ENCODE measurements at regions not wholly inside any gene's neighbourhood (a gene's known extent, or its start where the extent isn't known, plus 50 kb on each side); places are given as distances from the start of the nearest gene placed in this dataset.

- no peak overlapping the region for H3K27ac ChIP-seq (ENCODE audit: low read length)
- H3K9me2 ChIP-seq (ENCODE audit: insufficient read depth, low read length) = no peaks in the 10 kb centered on the region
- no peaks in the 10 kb centered on the region for H3K9me3 ChIP-seq (ENCODE audit: low read length)
- H3K4me3 ChIP-seq (ENCODE audit: low read length) = no peak overlapping the region
- no peak overlapping the region for H3K9ac ChIP-seq (ENCODE audit: low read length)
- no peak overlapping the region for H2AFZ ChIP-seq (ENCODE audit: low read depth, low read length)
- H3K36me3 ChIP-seq (ENCODE audit: insufficient read depth, low read length) = no peaks in the 10 kb centered on the region
- H3K27me3 ChIP-seq (ENCODE audit: insufficient read depth, low read depth, low read length) = no peaks in the 10 kb centered on the region
- H3F3A ChIP-seq (ENCODE audit: insufficient read depth, low read length, poor library complexity, severe bottlenecking) = no peaks in the 10 kb centered on the region
- H3K4me2 ChIP-seq (ENCODE audit: low read length) = no peak overlapping the region
- H4K20me1 ChIP-seq (ENCODE audit: insufficient read depth) = no peaks in the 10 kb centered on the region
- TF ChIP-seq SMC3 (conservative IDR thresholded peaks at IDR 0.05; ENCODE audit: poor library complexity) = no peak
- no peak for TF ChIP-seq MXI1 (conservative IDR thresholded peaks at IDR 0.05; ENCODE audit: poor library complexity, severe bottlenecking)
- no peak for TF ChIP-seq REST (IDR thresholded peaks at IDR 0.05; ENCODE audit: borderline replicate concordance)
- no peak for TF ChIP-seq POLR2AphosphoS5 (IDR thresholded peaks at IDR 0.05)
- no peak for TF ChIP-seq EP300 (conservative IDR thresholded peaks at IDR 0.05; ENCODE audit: poor library complexity, severe bottlenecking)
- TF ChIP-seq TAF1 (IDR thresholded peaks at IDR 0.05; ENCODE audit: low read depth) = no peak
- TF ChIP-seq EZH2 (IDR thresholded peaks at IDR 0.05; ENCODE audit: borderline replicate concordance, insufficient read depth, low read length, poor library complexity, severe bottlenecking) = no peak
- TF ChIP-seq RAD21 (conservative IDR thresholded peaks at IDR 0.05) = no peak
- no peak for TF ChIP-seq CTCF (IDR thresholded peaks at IDR 0.05; ENCODE audit: poor library complexity, severe bottlenecking)
- H3K79me2 ChIP-seq (replicated peaks; ENCODE audit: insufficient read depth, low read length) = no peaks in the 10 kb centered on the region
Measured at GRCh38 chr6:40165036-40165709, 230.9 kb upstream of the MOCS1 start.

GRCh38 chr6:40164345-40164755, 230.1 kb upstream of the MOCS1 start:
- Histone ChIP-seq H3F3A (ENCODE audit: insufficient read depth, low read length, poor library complexity, severe bottlenecking) (no peaks in the 10 kb centered on the region), H3K27ac (ENCODE audit: low read length) (no peak overlapping the region), H3K27me3 (ENCODE audit: insufficient read depth, low read depth, low read length) (no peaks in the 10 kb centered on the region), H3K79me2 (replicated peaks; ENCODE audit: insufficient read depth, low read length) (no peaks in the 10 kb centered on the region), H3K4me2 (ENCODE audit: low read length) (no peak overlapping the region), H4K20me1 (ENCODE audit: insufficient read depth) (no peaks in the 10 kb centered on the region), H3K9me3 (ENCODE audit: low read length) (no peaks in the 10 kb centered on the region), H3K4me3 (ENCODE audit: low read length) (no peak overlapping the region), H3K36me3 (ENCODE audit: insufficient read depth, low read length) (no peaks in the 10 kb centered on the region), H3K9ac (ENCODE audit: low read length) (no peak overlapping the region), H2AFZ (ENCODE audit: low read depth, low read length) (no peak overlapping the region), H3K9me2 (ENCODE audit: insufficient read depth, low read length) (no peaks in the 10 kb centered on the region)
- TF ChIP-seq TAF1 (IDR thresholded peaks at IDR 0.05; ENCODE audit: low read depth) = no peak
- TF ChIP-seq EP300 (conservative IDR thresholded peaks at IDR 0.05; ENCODE audit: poor library complexity, severe bottlenecking) = no peak
- no peak for TF ChIP-seq CTCF (IDR thresholded peaks at IDR 0.05; ENCODE audit: poor library complexity, severe bottlenecking)
- no peak for TF ChIP-seq REST (IDR thresholded peaks at IDR 0.05; ENCODE audit: borderline replicate concordance)
- TF ChIP-seq EZH2 (IDR thresholded peaks at IDR 0.05; ENCODE audit: borderline replicate concordance, insufficient read depth, low read length, poor library complexity, severe bottlenecking) = no peak
- TF ChIP-seq SMC3 (conservative IDR thresholded peaks at IDR 0.05; ENCODE audit: poor library complexity) = no peak
- no peak for TF ChIP-seq MXI1 (conservative IDR thresholded peaks at IDR 0.05; ENCODE audit: poor library complexity, severe bottlenecking)
- no peak for TF ChIP-seq RAD21 (conservative IDR thresholded peaks at IDR 0.05)
- no peak for TF ChIP-seq POLR2AphosphoS5 (IDR thresholded peaks at IDR 0.05)

Measured in neural cell (in vitro differentiated cells).